NB4 (cell line): ENCODE measurements at regions not wholly inside any gene's neighbourhood (a gene's known extent, or its start where the extent isn't known, plus 50 kb on each side); places are given as distances from the start of the nearest gene placed in this dataset.
A peak's percentile ranks its signal among the peaks of the same experiment; 100 is the strongest.

ENCODE experiments used
- DNase-seq: peaks from one replicate; pipeline ENCODE4 v3.0.0; 2010; ENCODE audit warnings: low read depth
- H3K4me3 ChIP-seq: one replicate; pipeline ENCODE4 v1.5.1; 2011; ENCODE audit warnings: mild to moderate bottlenecking, low read depth, low read length, moderate library complexity
- CTCF ChIP-seq: IDR thresholded peaks from one replicate; pipeline ENCODE4 v1.5.1; 2012; ENCODE audit warnings: low read depth, low read length
- MAX ChIP-seq: IDR thresholded peaks from 2 replicates; pipeline ENCODE4 v1.6.1; 2011; ENCODE audit warnings: low read depth, low read length
- MYC ChIP-seq: IDR thresholded peaks from 2 replicates; pipeline ENCODE4 v1.6.1; 2011; ENCODE audit warnings: low read depth, low read length
- POLR2A ChIP-seq: IDR thresholded peaks from 2 replicates; pipeline ENCODE4 v1.6.1; 2011; ENCODE audit warnings: mild to moderate bottlenecking; ENCODE audit not compliant: insufficient read length; ENCODE audit errors: extremely low read depth

- no peak overlapping the region for H3K4me3 ChIP-seq
- DNase-seq = no peak
- no peak for TF ChIP-seq POLR2A
- TF ChIP-seq MAX = no peak
- TF ChIP-seq MYC = no peak
- TF ChIP-seq CTCF = no peak
Measured at GRCh38 chr6:53724501-53724900, 58.9 kb upstream of the KLHL31 start.

GRCh38 chr6:53723331-53723730, 57.8 kb upstream of the KLHL31 start:
- H3K4me3 ChIP-seq = no peak overlapping the region
- TF ChIP-seq CTCF = no peak
- no peak for TF ChIP-seq MYC
- DNase-seq = no peak

GRCh38 chr6:53721766-53722165, 56.2 kb upstream of the KLHL31 start:
- DNase-seq = no peak
- no peak overlapping the region for H3K4me3 ChIP-seq
- no peak for TF ChIP-seq MAX
- no peak for TF ChIP-seq MYC
- TF ChIP-seq POLR2A = no peak
- no peak for TF ChIP-seq CTCF

GRCh38 chr6:53718597-53719460, 53.3 kb upstream of the KLHL31 start:
- no peak overlapping the region for H3K4me3 ChIP-seq
- TF ChIP-seq CTCF (peak; percentile 89), MYC (no peak), POLR2A (no peak), MAX (no peak)
- DNase-seq = peak; percentile 68

- H3K4me3 ChIP-seq = no peak overlapping the region
- TF ChIP-seq MAX = no peak
- no peak for TF ChIP-seq POLR2A
- TF ChIP-seq MYC = no peak
- TF ChIP-seq CTCF = no peak
- DNase-seq = no peak
Measured at GRCh38 chr6:53717566-53717965, 52.0 kb upstream of the KLHL31 start.

GRCh38 chr6:53715434-53715833, 49.9 kb upstream of the KLHL31 start:
- H3K4me3 ChIP-seq = no peak overlapping the region
- TF ChIP-seq POLR2A (no peak), MYC (no peak), MAX (no peak)
- DNase-seq = no peak
